ENCODE measurements at regions not wholly inside any gene's neighbourhood (a gene's known extent, or its start where the extent isn't known, plus 50 kb on each side); places are given as distances from the start of the nearest gene placed in this dataset.

- TF ChIP-seq CTCF (conservative IDR thresholded peaks at IDR 0.05; ENCODE audit: low read length) = no peak
- TF ChIP-seq EZH2phosphoT487 (IDR thresholded peaks at IDR 0.05; ENCODE audit: borderline replicate concordance, low read depth, low read length) = no peak
Measured at GRCh38 chr4:123209436-123209835, 187.2 kb upstream of the SPRY1 start.

Measured in OCI-LY7 (cell line).